ENCODE measurements at regions not wholly inside any gene's neighbourhood (a gene's known extent, or its start where the extent isn't known, plus 50 kb on each side); places are given as distances from the start of the nearest gene placed in this dataset.

GRCh38 chr20:24392612-24393011 is 76.8 kb upstream of the SYNDIG1 start:
- DNase-seq, result no peak
- Mint-ChIP-seq H3K27me3 (peaks cover 0 to 3% of the 10 kb centered on the region in 2 donors), H3K4me3 (no peak overlapping the region), H3K27ac (no peak overlapping the region), H3K9me3 (no peaks in the 10 kb centered on the region), H3K4me1 (peaks cover 27 to 30% (median 29%) of the 10 kb centered on the region in 3 donors), H3K36me3 (no peaks in the 10 kb centered on the region)
- Histone ChIP-seq H3K27ac (ENCODE audit: low read length) (no peak overlapping the region), H3K27me3 (replicated peaks in 1 of 2; ENCODE audit: control insufficient read depth in 2 of 2, extremely low read depth in 1 of 2, insufficient read depth in 2 of 2, low read length in 1 of 2) (peaks cover 0 to 3% of the 10 kb centered on the region in 2 experiments), H3K4me3 (ENCODE audit: control insufficient read depth in 1 of 2, extremely low read depth in 1 of 2, low read length in 1 of 2) (no peak overlapping the region), H3K9me3 (no peaks in the 10 kb centered on the region), H3K4me1 (ENCODE audit: control insufficient read depth in 1 of 2, extremely low read depth in 1 of 2, insufficient read depth in 2 of 2, low read length in 2 of 2) (peaks cover 25 to 28% of the 10 kb centered on the region in 2 experiments), H3K36me3 (ENCODE audit: control insufficient read depth in 2 of 2, extremely low read depth in 1 of 2, insufficient read depth in 1 of 2, low read length in 1 of 2) (no peaks in the 10 kb centered on the region)
- POLR2A ChIA-PET, result no interaction called here
- CTCF ChIA-PET, result no interaction called here
- no peak for ATAC-seq (replicated peaks in 1 of 4)
- no CpG with 5 or more reads among the region's 4 CpGs for WGBS (ENCODE audit: insufficient coverage)

GRCh38 chr20:24389686-24390085 is 79.7 kb upstream of the SYNDIG1 start:
- Histone ChIP-seq H3K27me3 (replicated peaks in 1 of 2; ENCODE audit: control insufficient read depth in 2 of 2, extremely low read depth in 1 of 2, insufficient read depth in 2 of 2, low read length in 1 of 2) (peaks cover 0 to 2% of the 10 kb centered on the region in 2 experiments), H3K4me3 (ENCODE audit: control insufficient read depth in 1 of 2, extremely low read depth in 1 of 2, low read length in 1 of 2) (no peak overlapping the region), H3K4me1 (ENCODE audit: control insufficient read depth in 1 of 2, extremely low read depth in 1 of 2, insufficient read depth in 2 of 2, low read length in 2 of 2) (peaks cover 25 to 34% of the 10 kb centered on the region in 2 experiments), H3K27ac (ENCODE audit: low read length) (no peak overlapping the region), H3K36me3 (ENCODE audit: control insufficient read depth in 2 of 2, extremely low read depth in 1 of 2, insufficient read depth in 1 of 2, low read length in 1 of 2) (no peaks in the 10 kb centered on the region), H3K9me3 (no peaks in the 10 kb centered on the region)
- H3K4me3 Mint-ChIP-seq, result peak overlapping the region in 2 of 3 donors; percentile 2 to 75
- 0% methylated on average over 2 of the region's 3 CpGs for WGBS (ENCODE audit: insufficient coverage)
- H3K27ac Mint-ChIP-seq, result peak overlapping the region; percentile 70 to 74
- DNase-seq, result peak in 34 of 35 experiments; percentile 5 to 80 (median 52)
- ATAC-seq (replicated peaks in 1 of 4), result peak; percentile 93 to 100 (median 97)
- no peaks in the 10 kb centered on the region for H3K9me3 Mint-ChIP-seq
- peaks cover 31 to 42% (median 33%) of the 10 kb centered on the region in 3 donors for H3K4me1 Mint-ChIP-seq
- ChIA-PET CTCF (no interaction called here), POLR2A (no interaction called here)
- no peaks in the 10 kb centered on the region for H3K27me3 Mint-ChIP-seq
- H3K36me3 Mint-ChIP-seq, result no peaks in the 10 kb centered on the region

GRCh38 chr20:24388828-24389380 is 80.5 kb upstream of the SYNDIG1 start:
- ChIA-PET POLR2A (interaction anchor here in 1 of 2 donors (0.6 kb wide), 1 partner anchor 254 kb away, joined by 4 read pairs; no protein-coding TSS in a partner anchor), CTCF (no interaction called here)
- Mint-ChIP-seq H3K9me3 (no peaks in the 10 kb centered on the region), H3K36me3 (no peaks in the 10 kb centered on the region), H3K4me1 (peaks cover 31 to 42% (median 33%) of the 10 kb centered on the region in 3 donors), H3K27me3 (no peaks in the 10 kb centered on the region), H3K4me3 (peak overlapping the region in 1 of 3 donors; percentile 75), H3K27ac (peak overlapping the region in 1 of 2 donors; percentile 70)
- H3K4me1 ChIP-seq (ENCODE audit: control insufficient read depth in 1 of 2, extremely low read depth in 1 of 2, insufficient read depth in 2 of 2, low read length in 2 of 2), result peaks cover 25 to 34% of the 10 kb centered on the region in 2 experiments
- DNase-seq (no peak), ATAC-seq (replicated peaks in 1 of 4) (no peak)
- WGBS (ENCODE audit: insufficient coverage), result 77% methylated on average over 4 of the region's 8 CpGs
- no peaks in the 10 kb centered on the region for H3K36me3 ChIP-seq (ENCODE audit: control insufficient read depth in 2 of 2, extremely low read depth in 1 of 2, insufficient read depth in 1 of 2, low read length in 1 of 2)
- no peaks in the 10 kb centered on the region for H3K9me3 ChIP-seq
- no peak overlapping the region for H3K4me3 ChIP-seq (ENCODE audit: control insufficient read depth in 1 of 2, extremely low read depth in 1 of 2, low read length in 1 of 2)
- H3K27me3 ChIP-seq (replicated peaks in 1 of 2; ENCODE audit: control insufficient read depth in 2 of 2, extremely low read depth in 1 of 2, insufficient read depth in 2 of 2, low read length in 1 of 2), result peaks cover 0 to 2% of the 10 kb centered on the region in 2 experiments
- no peak overlapping the region for H3K27ac ChIP-seq (ENCODE audit: low read length)

GRCh38 chr20:24385547-24385946 is 83.9 kb upstream of the SYNDIG1 start:
- Mint-ChIP-seq H3K27ac (no peak overlapping the region), H3K4me1 (peaks cover 27 to 39% (median 31%) of the 10 kb centered on the region in 3 donors), H3K9me3 (no peaks in the 10 kb centered on the region), H3K4me3 (no peak overlapping the region), H3K27me3 (no peaks in the 10 kb centered on the region), H3K36me3 (no peaks in the 10 kb centered on the region)
- peaks cover 23 to 27% of the 10 kb centered on the region in 2 experiments for H3K4me1 ChIP-seq (ENCODE audit: control insufficient read depth in 1 of 2, extremely low read depth in 1 of 2, insufficient read depth in 2 of 2, low read length in 2 of 2)
- CTCF ChIA-PET, result no interaction called here
- POLR2A ChIA-PET, result no interaction called here
- 77% methylated on average over 3 of the region's 5 CpGs for WGBS (ENCODE audit: insufficient coverage)
- H3K9me3 ChIP-seq, result no peaks in the 10 kb centered on the region
- no peak overlapping the region for H3K4me3 ChIP-seq (ENCODE audit: control insufficient read depth in 1 of 2, extremely low read depth in 1 of 2, low read length in 1 of 2)
- peaks cover 0 to 2% of the 10 kb centered on the region in 2 experiments for H3K27me3 ChIP-seq (replicated peaks in 1 of 2; ENCODE audit: control insufficient read depth in 2 of 2, extremely low read depth in 1 of 2, insufficient read depth in 2 of 2, low read length in 1 of 2)
- ATAC-seq (replicated peaks in 1 of 4), result no peak
- no peak overlapping the region for H3K27ac ChIP-seq (ENCODE audit: low read length)
- no peaks in the 10 kb centered on the region for H3K36me3 ChIP-seq (ENCODE audit: control insufficient read depth in 2 of 2, extremely low read depth in 1 of 2, insufficient read depth in 1 of 2, low read length in 1 of 2)
- DNase-seq, result no peak

GRCh38 chr20:24384865-24385264 is 84.6 kb upstream of the SYNDIG1 start:
- WGBS (ENCODE audit: insufficient coverage), result 80% methylated on average over 4 of the region's 5 CpGs
- no peaks in the 10 kb centered on the region for H3K36me3 Mint-ChIP-seq
- Histone ChIP-seq H3K27ac (ENCODE audit: low read length) (no peak overlapping the region), H3K36me3 (ENCODE audit: control insufficient read depth in 2 of 2, extremely low read depth in 1 of 2, insufficient read depth in 1 of 2, low read length in 1 of 2) (no peaks in the 10 kb centered on the region), H3K4me3 (ENCODE audit: control insufficient read depth in 1 of 2, extremely low read depth in 1 of 2, low read length in 1 of 2) (no peak overlapping the region), H3K27me3 (replicated peaks in 1 of 2; ENCODE audit: control insufficient read depth in 2 of 2, extremely low read depth in 1 of 2, insufficient read depth in 2 of 2, low read length in 1 of 2) (peaks cover 0 to 2% of the 10 kb centered on the region in 2 experiments), H3K4me1 (ENCODE audit: control insufficient read depth in 1 of 2, extremely low read depth in 1 of 2, insufficient read depth in 2 of 2, low read length in 2 of 2) (peaks cover 19 to 20% of the 10 kb centered on the region in 2 experiments), H3K9me3 (no peaks in the 10 kb centered on the region)
- ATAC-seq (replicated peaks in 1 of 4) (no peak), DNase-seq (no peak)
- H3K27me3 Mint-ChIP-seq, result no peaks in the 10 kb centered on the region
- no peak overlapping the region for H3K4me3 Mint-ChIP-seq
- ChIA-PET CTCF (no interaction called here), POLR2A (no interaction called here)
- H3K4me1 Mint-ChIP-seq, result peaks cover 20 to 32% (median 25%) of the 10 kb centered on the region in 3 donors
- H3K27ac Mint-ChIP-seq, result no peak overlapping the region
- H3K9me3 Mint-ChIP-seq, result no peaks in the 10 kb centered on the region

- Histone ChIP-seq H3K4me3 (ENCODE audit: control insufficient read depth in 1 of 2, extremely low read depth in 1 of 2, low read length in 1 of 2) (no peak overlapping the region), H3K9me3 (no peaks in the 10 kb centered on the region), H3K27ac (ENCODE audit: low read length) (no peak overlapping the region), H3K27me3 (replicated peaks in 1 of 2; ENCODE audit: control insufficient read depth in 2 of 2, extremely low read depth in 1 of 2, insufficient read depth in 2 of 2, low read length in 1 of 2) (peaks cover 0 to 5% of the 10 kb centered on the region in 2 experiments), H3K36me3 (ENCODE audit: control insufficient read depth in 2 of 2, extremely low read depth in 1 of 2, insufficient read depth in 1 of 2, low read length in 1 of 2) (no peaks in the 10 kb centered on the region), H3K4me1 (ENCODE audit: control insufficient read depth in 1 of 2, extremely low read depth in 1 of 2, insufficient read depth in 2 of 2, low read length in 2 of 2) (peaks cover 0 to 6% of the 10 kb centered on the region in 2 experiments)
- ATAC-seq (replicated peaks in 1 of 4) (no peak), DNase-seq (no peak)
- WGBS (ENCODE audit: insufficient coverage), result 62% methylated on average over 2 of the region's 2 CpGs
- Mint-ChIP-seq H3K4me3 (no peak overlapping the region), H3K4me1 (peaks cover 2 to 12% (median 7%) of the 10 kb centered on the region in 3 donors), H3K27me3 (no peaks in the 10 kb centered on the region), H3K9me3 (no peaks in the 10 kb centered on the region), H3K27ac (no peak overlapping the region), H3K36me3 (no peaks in the 10 kb centered on the region)
- ChIA-PET CTCF (interaction anchor here (0.6 kb wide), 2 partner anchors 14 to 578 kb away, joined by 3 read pairs; no protein-coding TSS in a partner anchor), POLR2A (interaction anchor here in 1 of 2 donors (0.6 to 1.0 kb wide), 3 partner anchors 9 to 542 kb away, joined by 3 read pairs; no protein-coding TSS in a partner anchor)
These were observed 86.7 kb upstream of the SYNDIG1 start for GRCh38 chr20:24382743-24383142.
